AG10803 (cell line): ENCODE measurements at regions not wholly inside any gene's neighbourhood (a gene's known extent, or its start where the extent isn't known, plus 50 kb on each side); places are given as distances from the start of the nearest gene placed in this dataset.

Experiments
- DNase-seq: peaks from one replicate; pipeline ENCODE4 v3.0.0; 2010; ENCODE audit warnings: low read depth
- H3K4me3 ChIP-seq: 2 replicates; pipeline ENCODE4 v1.5.1; 2011; ENCODE audit warnings: mild to moderate bottlenecking, low read length, control low read depth
- CTCF ChIP-seq: conservative IDR thresholded peaks from 2 replicates; pipeline ENCODE4 v1.5.1; 2011; ENCODE audit warnings: mild to moderate bottlenecking, low read length, control low read depth, inconsistent platforms

- H3K4me3 ChIP-seq = no peak overlapping the region
- DNase-seq = no peak
- TF ChIP-seq CTCF = no peak
These were observed 252.3 kb downstream of the NEDD1 start for GRCh38 chr12:97159377-97159776.

- DNase-seq = no peak
- TF ChIP-seq CTCF = no peak
These were observed 253.2 kb downstream of the NEDD1 start for GRCh38 chr12:97160277-97160676.

GRCh38 chr12:97162173-97162572 is 255.1 kb downstream of the NEDD1 start:
- no peak overlapping the region for H3K4me3 ChIP-seq
- no peak for DNase-seq

More at GRCh38 chr12:97160277-97160676, 253.2 kb downstream of the NEDD1 start:
- H3K4me3 ChIP-seq = no peak overlapping the region

GRCh38 chr12:97164936-97165335 is 257.9 kb downstream of the NEDD1 start:
- no peak for DNase-seq
- H3K4me3 ChIP-seq = no peak overlapping the region
- TF ChIP-seq CTCF = no peak

More at GRCh38 chr12:97162173-97162572, 255.1 kb downstream of the NEDD1 start:
- TF ChIP-seq CTCF = no peak

- TF ChIP-seq CTCF = no peak
- no peak for DNase-seq
- H3K4me3 ChIP-seq = no peak overlapping the region
These were observed 260.5 kb downstream of the NEDD1 start for GRCh38 chr12:97167598-97167997.

- DNase-seq = no peak
- no peak overlapping the region for H3K4me3 ChIP-seq
- no peak for TF ChIP-seq CTCF
These were observed 261.7 kb downstream of the NEDD1 start for GRCh38 chr12:97168804-97169203.

- no peak for DNase-seq
- TF ChIP-seq CTCF = no peak
- no peak overlapping the region for H3K4me3 ChIP-seq
These were observed 263.0 kb downstream of the NEDD1 start for GRCh38 chr12:97169889-97170567.
